ENCODE measurements at regions not wholly inside any gene's neighbourhood (a gene's known extent, or its start where the extent isn't known, plus 50 kb on each side); places are given as distances from the start of the nearest gene placed in this dataset.

DNA sequence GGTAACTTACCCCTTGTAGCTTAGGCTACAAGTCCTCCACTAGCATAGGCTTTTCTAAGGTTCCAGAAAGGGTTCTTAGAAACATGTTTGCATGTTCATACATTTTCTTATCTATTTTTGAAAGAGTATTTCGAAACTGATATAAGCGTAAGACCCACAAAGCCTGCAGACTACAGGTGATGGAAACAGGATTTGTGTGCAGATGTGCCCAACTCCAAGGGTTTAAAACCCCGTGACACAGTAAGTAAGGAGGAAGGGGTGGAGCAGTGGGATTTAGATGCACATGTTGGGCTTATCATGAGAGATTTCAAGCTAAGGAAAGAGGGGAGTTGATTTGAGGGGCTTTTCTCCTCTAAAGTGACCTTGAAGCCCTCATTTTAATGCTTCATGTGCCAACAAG lies 164.7 kb downstream of the LTN1 start:
- no peak overlapping the region for H3K4me2 ChIP-seq (ENCODE audit: low read length)
- H3K18ac ChIP-seq (ENCODE audit: low read length): no peak overlapping the region
- H3K23ac ChIP-seq (ENCODE audit: low read length): no peak overlapping the region
- no CpG with 5 or more reads among the region's 3 CpGs for WGBS (ENCODE audit: extremely low coverage, insufficient coverage, insufficient read length)
- H3K14ac ChIP-seq (ENCODE audit: low read length): peak overlapping the region; percentile 64
- no peak overlapping the region for H3K27ac ChIP-seq (ENCODE audit: low read depth, low read length)
- no peak overlapping the region for H3K4ac ChIP-seq (ENCODE audit: low read depth, low read length)
- no peak overlapping the region for H4K8ac ChIP-seq (ENCODE audit: low read depth, low read length)
- peaks cover 2% of the 10 kb centered on the region for H3K9me3 ChIP-seq (ENCODE audit: insufficient read depth, low read depth, low read length)
- peak overlapping the region; percentile 27 for H2BK5ac ChIP-seq (ENCODE audit: low read depth, low read length, poor library complexity)
- no peaks in the 10 kb centered on the region for H3K36me3 ChIP-seq (ENCODE audit: control insufficient read depth in 1 of 2, insufficient read depth in 2 of 2, low read length in 2 of 2)
- H2AK5ac ChIP-seq (ENCODE audit: low read length): no peak overlapping the region
- peak overlapping the region; percentile 24 for H2BK120ac ChIP-seq (ENCODE audit: insufficient read depth, low read length, poor library complexity)
- H3K27me3 ChIP-seq (ENCODE audit: insufficient read depth, low read length): no peaks in the 10 kb centered on the region
- H3K4me3 ChIP-seq (ENCODE audit: low read depth, low read length): no peak overlapping the region
- no peak overlapping the region for H3K9ac ChIP-seq (ENCODE audit: low read length)
- H3K4me1 ChIP-seq (ENCODE audit: control insufficient read depth in 1 of 2, insufficient read depth in 2 of 2, low read length in 2 of 2): peaks cover 2 to 7% of the 10 kb centered on the region in 2 experiments
- H4K91ac ChIP-seq (ENCODE audit: low read depth, low read length): peak overlapping the region; percentile 70
- no peak overlapping the region for H4K12ac ChIP-seq (ENCODE audit: low read depth, low read length)
- no peak overlapping the region for H2AFZ ChIP-seq (ENCODE audit: insufficient read depth, low read length, poor library complexity)
- H3K79me2 ChIP-seq (ENCODE audit: control insufficient read depth, insufficient read depth, low read length, poor library complexity): no peaks in the 10 kb centered on the region
- peaks cover 22% of the 10 kb centered on the region for H3K79me1 ChIP-seq (ENCODE audit: low read length)
- H2BK12ac ChIP-seq (ENCODE audit: low read length): peak overlapping the region; percentile 43
- DNase-seq: no peak

DNA sequence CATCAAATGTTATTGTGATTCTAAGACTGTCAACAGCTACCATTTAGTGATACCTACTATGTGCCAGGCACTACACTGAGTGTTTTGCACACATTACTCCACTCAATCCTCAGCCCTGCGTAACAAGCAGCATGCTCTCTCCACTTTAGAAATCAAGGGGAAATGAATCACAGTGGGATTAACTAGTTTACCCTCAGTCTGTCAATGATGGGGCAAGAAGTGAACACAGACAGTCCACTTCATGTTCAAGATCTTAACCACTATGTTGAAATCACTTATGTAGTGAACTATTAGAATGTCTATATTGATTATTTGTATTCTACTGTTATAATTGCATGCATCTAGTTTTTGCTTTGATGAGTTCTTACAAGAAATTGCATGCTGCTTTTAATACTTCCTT lies 165.3 kb downstream of the LTN1 start:
- Histone ChIP-seq H3K14ac (ENCODE audit: low read length) (no peak overlapping the region), H2AK5ac (ENCODE audit: low read length) (peak overlapping the region; percentile 59), H3K36me3 (ENCODE audit: control insufficient read depth in 1 of 2, insufficient read depth in 2 of 2, low read length in 2 of 2) (no peaks in the 10 kb centered on the region), H3K23ac (ENCODE audit: low read length) (no peak overlapping the region), H4K12ac (ENCODE audit: low read depth, low read length) (no peak overlapping the region), H3K9me3 (ENCODE audit: insufficient read depth, low read depth, low read length) (peaks cover 2% of the 10 kb centered on the region), H3K18ac (ENCODE audit: low read length) (no peak overlapping the region), H4K91ac (ENCODE audit: low read depth, low read length) (peak overlapping the region; percentile 60), H2BK120ac (ENCODE audit: insufficient read depth, low read length, poor library complexity) (no peak overlapping the region), H3K4ac (ENCODE audit: low read depth, low read length) (no peak overlapping the region), H2BK5ac (ENCODE audit: low read depth, low read length, poor library complexity) (no peak overlapping the region), H4K8ac (ENCODE audit: low read depth, low read length) (no peak overlapping the region), H3K27ac (ENCODE audit: low read depth, low read length) (no peak overlapping the region), H2BK12ac (ENCODE audit: low read length) (no peak overlapping the region), H3K27me3 (ENCODE audit: insufficient read depth, low read length) (no peaks in the 10 kb centered on the region), H3K4me1 (ENCODE audit: control insufficient read depth in 1 of 2, insufficient read depth in 2 of 2, low read length in 2 of 2) (peaks cover 2 to 10% of the 10 kb centered on the region in 2 experiments), H3K4me3 (ENCODE audit: low read depth, low read length) (no peak overlapping the region), H3K9ac (ENCODE audit: low read length) (no peak overlapping the region), H3K79me2 (ENCODE audit: control insufficient read depth, insufficient read depth, low read length, poor library complexity) (no peaks in the 10 kb centered on the region), H3K79me1 (ENCODE audit: low read length) (peaks cover 21% of the 10 kb centered on the region), H2AFZ (ENCODE audit: insufficient read depth, low read length, poor library complexity) (no peak overlapping the region), H3K4me2 (ENCODE audit: low read length) (no peak overlapping the region)
- no CpG with 5 or more reads among the region's 1 CpG for WGBS (ENCODE audit: extremely low coverage, insufficient coverage, insufficient read length)
- DNase-seq: no peak

DNA sequence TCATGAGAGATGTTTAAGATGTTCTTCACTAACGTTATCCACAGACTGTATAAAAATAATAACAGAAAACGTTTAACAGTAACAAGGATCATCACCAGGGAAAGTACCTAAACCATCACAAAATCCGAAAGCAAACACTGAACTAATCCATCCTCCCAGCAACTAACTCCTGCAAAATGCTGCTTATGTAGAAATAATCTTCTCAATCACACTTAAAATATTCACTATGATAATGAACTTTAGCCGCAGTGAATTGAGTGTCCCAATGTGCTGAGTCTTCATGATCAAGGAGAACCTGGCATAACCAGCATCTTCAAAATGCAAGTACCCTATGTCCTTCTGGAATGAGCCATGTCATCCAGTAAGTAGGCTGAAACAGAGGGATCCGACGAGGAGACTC lies 166.1 kb downstream of the LTN1 start:
- Histone ChIP-seq H2AK5ac (ENCODE audit: low read length) (no peak overlapping the region), H2BK12ac (ENCODE audit: low read length) (peak overlapping the region; percentile 91), H3K4me2 (ENCODE audit: low read length) (no peak overlapping the region), H4K8ac (ENCODE audit: low read depth, low read length) (no peak overlapping the region), H3K18ac (ENCODE audit: low read length) (no peak overlapping the region), H3K27me3 (ENCODE audit: insufficient read depth, low read length) (no peaks in the 10 kb centered on the region), H2BK120ac (ENCODE audit: insufficient read depth, low read length, poor library complexity) (no peak overlapping the region), H2BK5ac (ENCODE audit: low read depth, low read length, poor library complexity) (no peak overlapping the region), H3K9me3 (ENCODE audit: insufficient read depth, low read depth, low read length) (peaks cover 2% of the 10 kb centered on the region), H3K9ac (ENCODE audit: low read length) (no peak overlapping the region), H3K23ac (ENCODE audit: low read length) (no peak overlapping the region), H3K36me3 (ENCODE audit: control insufficient read depth in 1 of 2, insufficient read depth in 2 of 2, low read length in 2 of 2) (no peaks in the 10 kb centered on the region), H3K4me1 (ENCODE audit: control insufficient read depth in 1 of 2, insufficient read depth in 2 of 2, low read length in 2 of 2) (peaks cover 2 to 10% of the 10 kb centered on the region in 2 experiments), H3K14ac (ENCODE audit: low read length) (no peak overlapping the region), H4K12ac (ENCODE audit: low read depth, low read length) (no peak overlapping the region), H2AFZ (ENCODE audit: insufficient read depth, low read length, poor library complexity) (no peak overlapping the region), H3K27ac (ENCODE audit: low read depth, low read length) (no peak overlapping the region), H3K79me1 (ENCODE audit: low read length) (peaks cover 21% of the 10 kb centered on the region), H3K4me3 (ENCODE audit: low read depth, low read length) (no peak overlapping the region), H3K4ac (ENCODE audit: low read depth, low read length) (no peak overlapping the region), H4K91ac (ENCODE audit: low read depth, low read length) (no peak overlapping the region), H3K79me2 (ENCODE audit: control insufficient read depth, insufficient read depth, low read length, poor library complexity) (no peaks in the 10 kb centered on the region)
- no peak for DNase-seq
- WGBS (ENCODE audit: extremely low coverage, insufficient coverage, insufficient read length): no CpG with 5 or more reads among the region's 6 CpGs

DNA sequence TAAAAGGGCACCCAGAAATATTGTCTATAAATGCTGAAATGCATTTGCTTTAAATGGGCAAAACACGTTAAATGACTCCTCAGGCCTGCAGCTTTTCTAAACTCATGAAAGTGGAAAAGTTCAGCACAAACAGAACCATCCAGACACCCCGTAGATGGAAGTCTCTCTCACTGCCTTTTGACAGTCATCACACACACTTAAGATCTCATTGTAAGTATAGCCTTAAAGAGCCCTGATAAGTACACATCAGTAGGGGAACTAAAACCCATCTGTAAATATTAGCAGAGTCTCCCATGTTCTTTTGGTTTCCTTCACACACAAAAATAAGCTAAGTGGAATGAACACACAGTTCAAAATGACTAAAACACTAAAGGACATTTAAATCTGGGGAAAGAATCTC lies 166.7 kb downstream of the LTN1 start:
- H3K79me1 ChIP-seq (ENCODE audit: low read length): peaks cover 22% of the 10 kb centered on the region
- H3K9ac ChIP-seq (ENCODE audit: low read length): no peak overlapping the region
- no peak overlapping the region for H3K18ac ChIP-seq (ENCODE audit: low read length)
- peaks cover 2% of the 10 kb centered on the region for H3K9me3 ChIP-seq (ENCODE audit: insufficient read depth, low read depth, low read length)
- no peak overlapping the region for H3K14ac ChIP-seq (ENCODE audit: low read length)
- H2AK5ac ChIP-seq (ENCODE audit: low read length): no peak overlapping the region
- H3K4me3 ChIP-seq (ENCODE audit: low read depth, low read length): no peak overlapping the region
- H3K4me2 ChIP-seq (ENCODE audit: low read length): no peak overlapping the region
- no peak overlapping the region for H3K4ac ChIP-seq (ENCODE audit: low read depth, low read length)
- no CpG with 5 or more reads among the region's 2 CpGs for WGBS (ENCODE audit: extremely low coverage, insufficient coverage, insufficient read length)
- H2BK120ac ChIP-seq (ENCODE audit: insufficient read depth, low read length, poor library complexity): no peak overlapping the region
- no peak overlapping the region for H2AFZ ChIP-seq (ENCODE audit: insufficient read depth, low read length, poor library complexity)
- DNase-seq: no peak
- no peaks in the 10 kb centered on the region for H3K27me3 ChIP-seq (ENCODE audit: insufficient read depth, low read length)
- H4K8ac ChIP-seq (ENCODE audit: low read depth, low read length): no peak overlapping the region
- no peak overlapping the region for H3K23ac ChIP-seq (ENCODE audit: low read length)
- no peak overlapping the region for H2BK5ac ChIP-seq (ENCODE audit: low read depth, low read length, poor library complexity)
- H3K4me1 ChIP-seq (ENCODE audit: control insufficient read depth in 1 of 2, insufficient read depth in 2 of 2, low read length in 2 of 2): peaks cover 2 to 10% of the 10 kb centered on the region in 2 experiments
- no peak overlapping the region for H2BK12ac ChIP-seq (ENCODE audit: low read length)
- H3K36me3 ChIP-seq (ENCODE audit: control insufficient read depth in 1 of 2, insufficient read depth in 2 of 2, low read length in 2 of 2): no peaks in the 10 kb centered on the region
- H4K91ac ChIP-seq (ENCODE audit: low read depth, low read length): peak overlapping the region; percentile 58
- H4K12ac ChIP-seq (ENCODE audit: low read depth, low read length): no peak overlapping the region
- no peak overlapping the region for H3K27ac ChIP-seq (ENCODE audit: low read depth, low read length)
- no peaks in the 10 kb centered on the region for H3K79me2 ChIP-seq (ENCODE audit: control insufficient read depth, insufficient read depth, low read length, poor library complexity)
